NCI-H2107 treated with DMSO at 0.1 percent for 48 hours (cell line): ENCODE measurements at regions not wholly inside any gene's neighbourhood (a gene's known extent, or its start where the extent isn't known, plus 50 kb on each side); places are given as distances from the start of the nearest gene placed in this dataset.

Source experiments
- DNase-seq: peaks from one replicate; lab custom pipeline; 2025; ENCODE audit not compliant: unreplicated experiment; lab: John Stamatoyannopoulos, UW

DNA sequence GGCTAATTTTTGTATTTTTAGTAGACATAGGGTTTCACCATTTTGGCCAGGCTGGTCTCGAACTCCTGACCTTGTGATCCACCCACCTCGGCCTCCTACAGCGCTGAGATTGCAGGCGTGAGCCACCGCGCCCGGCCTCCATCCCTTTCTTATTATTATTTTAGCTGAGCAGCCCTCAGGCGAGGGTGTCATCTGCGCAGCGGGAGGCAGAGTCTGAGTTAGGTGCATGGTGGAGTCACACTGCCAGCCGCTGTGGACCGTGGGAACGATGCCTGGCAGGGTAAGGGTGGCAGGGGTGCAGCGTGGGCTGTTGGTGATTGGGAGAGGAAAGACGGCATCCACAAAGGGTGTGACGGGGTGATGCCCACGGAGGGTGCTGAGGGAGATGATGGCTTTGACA is 491.8 kb upstream of the FAT1 start:
- DNase-seq = no peak

DNA sequence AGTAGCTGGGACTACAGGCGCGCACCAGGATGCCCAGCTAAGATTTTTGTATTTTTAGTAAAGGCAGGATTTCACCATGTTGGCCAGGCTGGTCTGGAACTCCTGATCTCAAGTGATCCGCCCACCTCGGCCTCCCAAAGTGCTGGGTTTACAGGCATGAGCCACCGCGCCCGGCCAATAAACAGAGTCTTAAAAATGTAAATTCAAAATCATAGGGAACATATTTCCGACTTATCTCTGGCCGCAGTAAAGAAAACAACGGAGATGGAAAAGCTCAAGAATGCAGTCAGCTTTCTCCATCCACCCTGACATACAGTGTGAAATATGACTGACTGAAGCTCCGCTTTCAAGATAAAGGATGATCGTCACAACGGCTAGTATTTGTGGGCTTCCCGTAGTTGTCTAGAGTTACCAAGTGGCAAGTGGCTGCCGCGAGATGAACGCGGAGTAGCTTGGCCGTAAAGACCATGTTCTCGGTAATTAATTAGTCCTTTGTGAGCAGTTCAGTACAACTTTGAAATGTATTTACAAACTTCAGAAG is 495.1 kb upstream of the FAT1 start:
- DNase-seq = no peak

DNA sequence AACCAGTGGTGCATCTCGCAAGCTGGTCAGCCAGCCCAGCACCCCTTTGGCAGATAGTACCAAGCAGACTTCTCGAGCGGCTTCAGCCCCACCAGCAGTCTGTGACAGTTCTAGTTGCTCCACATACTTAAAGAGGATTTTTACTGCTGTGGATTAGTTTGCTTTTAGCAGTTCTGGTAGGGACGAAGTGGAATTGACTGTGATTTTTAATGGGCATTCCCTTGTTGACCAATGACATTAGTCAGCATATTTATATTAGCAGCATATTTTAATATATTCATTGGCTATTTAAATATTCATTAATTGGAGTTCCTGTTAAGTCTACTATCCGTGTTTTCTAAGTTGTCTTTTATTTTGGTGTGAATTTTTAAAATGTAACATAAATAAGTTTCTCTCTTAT is 500.9 kb upstream of the FAT1 start:
- no peak for DNase-seq

DNA sequence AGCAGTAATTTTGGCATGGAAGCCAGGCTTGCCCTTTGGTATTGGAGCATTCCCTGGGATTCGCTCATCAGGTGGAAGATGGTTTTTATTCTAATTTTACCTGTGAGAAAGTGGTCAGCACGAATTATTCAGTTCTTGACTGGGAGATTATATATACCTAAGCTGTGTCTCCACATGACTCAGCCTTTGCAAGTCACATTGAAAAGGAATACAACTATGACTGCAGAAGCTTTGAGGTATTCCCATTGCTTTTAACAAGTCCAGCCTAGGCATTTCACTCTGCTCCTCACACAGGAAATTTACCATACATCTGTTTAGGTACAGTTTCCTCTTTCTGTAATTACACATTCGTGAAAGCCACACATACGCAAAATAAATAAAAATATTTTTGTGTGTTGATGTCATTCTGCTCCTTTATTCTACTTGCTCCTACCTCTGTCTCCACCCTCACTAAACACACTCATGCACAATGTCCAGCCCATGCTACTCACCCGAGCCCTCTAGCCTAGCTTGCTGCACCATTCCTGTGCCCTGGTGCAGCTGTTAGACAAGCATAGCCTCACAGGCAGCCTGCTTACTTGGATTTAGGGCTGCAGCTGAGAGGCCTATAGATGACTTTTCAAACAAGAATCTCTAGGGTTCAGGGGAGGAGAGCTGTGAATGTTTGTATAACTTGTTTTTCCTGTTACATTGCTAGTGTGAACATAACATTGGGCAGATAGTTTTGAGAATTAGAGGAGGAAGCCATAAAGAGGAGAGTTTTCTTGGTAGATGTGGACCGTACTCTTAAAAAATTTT is 504.4 kb upstream of the FAT1 start:
- DNase-seq = no peak

DNA sequence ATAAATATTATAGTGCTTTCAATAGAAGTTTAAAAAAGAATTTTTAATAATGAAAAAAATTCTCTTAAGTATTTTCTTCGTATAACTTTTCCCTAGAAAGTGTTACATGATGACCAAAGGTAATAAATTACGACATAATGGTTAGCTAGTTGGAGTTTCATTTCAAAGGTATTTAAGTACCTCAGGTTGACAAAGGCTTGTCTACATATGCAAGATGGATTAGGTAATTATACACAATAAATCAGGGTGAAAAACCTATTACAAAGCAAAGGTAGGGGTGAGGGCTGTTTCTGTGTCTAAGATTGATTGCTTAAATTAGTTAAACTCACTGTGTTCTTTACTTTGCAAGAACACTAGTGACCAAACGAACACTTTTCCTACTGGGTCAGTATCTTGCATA is 508.5 kb upstream of the FAT1 start:
- DNase-seq = no peak

DNA sequence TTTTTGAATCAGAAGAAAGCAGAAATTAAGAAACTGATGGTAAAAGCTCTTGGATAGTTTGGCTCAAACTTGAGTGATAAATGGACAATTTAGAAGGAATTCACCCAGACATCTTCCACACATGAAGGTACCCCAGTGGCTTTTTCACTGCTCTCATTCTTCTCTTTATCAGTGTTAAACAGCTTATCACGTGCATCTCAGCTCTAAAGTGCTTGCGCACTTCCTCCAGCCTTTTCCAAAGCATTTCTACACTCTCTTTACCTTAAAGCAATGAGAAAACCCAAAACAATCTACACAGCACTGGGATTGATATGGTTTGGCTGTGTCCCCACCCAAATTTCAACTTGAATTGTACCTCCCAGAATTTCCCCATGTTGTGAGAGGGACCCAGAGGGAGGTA is 509.1 kb upstream of the FAT1 start:
- no peak for DNase-seq

DNA sequence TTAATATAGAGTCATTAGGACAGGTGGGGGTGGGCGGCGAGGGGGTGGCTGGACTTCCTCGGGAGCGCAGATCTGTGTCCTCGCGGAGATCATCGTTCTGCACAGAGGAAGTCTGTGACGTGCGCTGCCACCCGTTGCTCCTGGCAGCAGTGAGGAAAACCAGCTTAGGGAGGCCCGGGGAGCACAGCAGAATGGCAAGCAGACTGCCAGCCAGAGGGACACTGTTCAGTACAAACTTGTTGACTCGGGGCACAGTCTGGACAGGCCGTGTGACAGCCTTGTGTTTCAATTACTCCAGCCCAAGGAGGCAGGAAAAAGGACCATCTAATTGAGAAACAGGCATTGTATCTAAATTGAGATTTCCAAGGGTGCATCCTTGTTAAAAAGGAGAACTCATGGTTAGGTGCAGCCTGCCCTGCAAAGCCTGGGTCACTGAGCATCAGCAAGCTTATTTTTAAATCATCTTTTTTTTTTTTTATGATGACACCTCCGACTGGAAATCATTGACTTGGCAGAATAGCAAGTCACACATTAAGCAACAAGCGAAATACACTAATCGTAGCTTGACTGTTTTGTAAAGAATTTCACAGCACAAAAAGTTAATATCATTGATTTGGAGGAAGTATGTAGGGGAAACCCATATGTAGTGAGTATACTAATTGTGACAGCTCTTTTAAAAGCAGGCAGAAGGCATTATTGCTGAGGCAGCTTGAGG is 512.0 kb upstream of the FAT1 start:
- DNase-seq = no peak

DNA sequence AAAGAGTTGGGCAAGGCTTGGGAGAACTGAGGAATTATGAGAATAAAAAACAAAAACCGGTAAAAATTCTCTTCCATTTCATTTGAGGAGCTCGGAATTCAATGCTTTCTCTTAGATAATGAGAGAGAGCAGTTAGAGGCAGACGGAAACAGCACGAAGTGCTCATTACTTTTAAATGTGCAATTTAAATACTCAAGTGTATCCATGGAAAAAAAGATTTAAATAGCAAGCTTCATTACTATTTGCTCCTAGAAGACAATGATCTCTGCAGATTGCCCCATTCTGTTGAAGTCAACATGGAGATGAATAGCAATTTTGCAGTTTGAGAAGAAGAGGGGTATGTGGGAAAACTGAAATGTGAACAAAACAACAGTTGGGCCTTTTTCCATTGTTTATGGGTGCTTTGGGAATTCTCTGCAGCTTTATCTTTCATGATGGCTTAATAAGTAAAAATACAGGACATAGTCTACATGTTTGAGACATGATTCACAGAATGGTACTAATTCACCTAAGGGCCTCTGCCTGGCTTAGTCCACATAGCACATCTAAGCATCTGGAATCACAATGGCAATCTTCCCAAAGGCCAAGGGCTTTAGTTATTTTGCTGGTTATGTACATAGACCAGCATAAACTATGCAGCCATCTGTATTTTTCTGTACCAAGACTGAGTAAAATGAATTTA is 512.7 kb upstream of the FAT1 start:
- DNase-seq = no peak

DNA sequence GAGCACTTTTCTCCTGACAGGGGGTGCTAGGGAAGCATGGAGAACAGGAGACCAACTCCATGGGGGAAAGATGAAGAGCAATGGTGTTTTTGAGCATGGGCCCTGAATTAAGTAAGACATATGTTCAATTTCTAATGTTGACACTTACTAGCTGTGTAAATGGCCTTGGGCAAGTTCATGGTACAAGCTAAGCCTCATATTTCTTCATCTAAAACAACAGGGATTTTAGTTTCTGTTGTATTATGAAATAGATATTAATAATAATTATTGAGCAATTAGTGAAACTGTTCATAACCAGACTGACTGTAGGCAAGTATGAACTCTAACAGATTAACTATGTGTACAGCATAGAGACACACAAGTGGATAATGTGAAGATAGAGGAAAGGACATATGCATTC is 515.0 kb upstream of the FAT1 start:
- no peak for DNase-seq

DNA sequence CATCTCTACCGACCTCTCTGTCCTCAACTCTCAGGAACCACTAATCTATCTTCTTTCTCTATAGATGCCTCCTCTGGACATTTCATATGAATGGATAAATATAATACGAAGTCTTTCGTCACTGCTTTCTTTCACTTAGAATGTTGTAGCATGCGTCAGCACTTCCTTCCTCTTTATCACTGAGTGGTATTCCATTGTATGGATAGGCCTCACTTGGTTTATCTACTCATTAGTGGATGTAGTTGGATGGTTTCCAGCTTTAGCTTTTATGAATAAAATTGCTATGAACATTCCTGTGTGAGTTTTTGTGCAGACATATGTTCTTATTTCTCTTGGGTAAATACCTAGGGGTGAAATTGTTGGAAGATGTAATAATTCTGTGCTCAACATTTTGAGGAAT is 528.2 kb upstream of the FAT1 start:
- DNase-seq = no peak

DNA sequence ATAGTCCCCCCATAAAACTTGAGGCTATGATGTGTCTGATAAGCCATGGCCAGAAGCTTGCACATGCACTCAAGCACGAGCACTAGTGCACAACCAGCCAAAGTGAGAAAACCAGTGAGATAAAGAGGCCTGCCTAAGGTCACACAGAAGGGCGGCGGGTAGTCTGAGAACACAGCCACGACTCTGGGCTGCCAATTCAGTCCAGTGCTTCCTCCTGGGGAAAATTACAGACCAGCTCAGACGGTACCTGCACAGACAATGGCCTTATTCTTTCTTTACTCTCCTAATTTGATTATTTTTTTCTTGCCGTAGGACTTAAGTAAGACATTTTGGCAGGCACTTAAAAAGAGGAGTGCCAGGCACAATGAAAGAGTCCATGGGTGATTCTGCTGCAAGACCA is 533.2 kb upstream of the FAT1 start:
- no peak for DNase-seq

DNA sequence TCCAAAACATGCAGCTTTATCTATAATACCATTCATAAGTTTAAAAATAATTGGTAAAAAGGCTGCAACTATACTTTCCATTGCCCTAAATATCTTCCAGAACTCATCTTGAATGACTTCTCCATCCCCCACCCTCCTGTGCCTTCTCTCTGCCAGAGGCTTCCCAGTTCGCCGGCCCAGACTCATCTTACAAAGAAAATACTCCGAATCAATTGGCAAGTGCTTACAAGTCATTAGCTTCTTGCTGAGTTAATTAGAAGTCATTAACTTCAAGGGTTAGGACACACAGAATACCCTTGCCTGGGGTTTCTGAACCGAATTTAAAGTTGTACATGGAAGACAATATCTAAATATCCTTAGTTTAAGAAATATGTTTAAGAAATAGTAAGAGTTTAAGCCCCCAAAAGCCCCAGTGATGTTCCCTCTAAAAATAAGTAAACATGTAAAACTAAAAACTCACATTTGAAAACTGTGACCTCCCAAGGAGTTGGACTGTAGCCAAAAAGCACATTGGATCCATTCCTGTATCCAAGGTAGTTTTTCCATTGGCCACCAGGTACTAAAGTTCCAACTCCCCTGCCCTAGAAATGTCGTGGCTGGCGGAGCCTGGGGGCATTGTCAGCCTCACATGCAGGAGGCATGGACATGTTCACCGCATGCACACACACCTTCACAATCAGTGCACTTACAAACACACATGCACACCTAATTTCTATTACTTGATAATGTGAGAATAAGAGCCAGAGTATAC is 535.2 kb upstream of the FAT1 start:
- no peak for DNase-seq

DNA sequence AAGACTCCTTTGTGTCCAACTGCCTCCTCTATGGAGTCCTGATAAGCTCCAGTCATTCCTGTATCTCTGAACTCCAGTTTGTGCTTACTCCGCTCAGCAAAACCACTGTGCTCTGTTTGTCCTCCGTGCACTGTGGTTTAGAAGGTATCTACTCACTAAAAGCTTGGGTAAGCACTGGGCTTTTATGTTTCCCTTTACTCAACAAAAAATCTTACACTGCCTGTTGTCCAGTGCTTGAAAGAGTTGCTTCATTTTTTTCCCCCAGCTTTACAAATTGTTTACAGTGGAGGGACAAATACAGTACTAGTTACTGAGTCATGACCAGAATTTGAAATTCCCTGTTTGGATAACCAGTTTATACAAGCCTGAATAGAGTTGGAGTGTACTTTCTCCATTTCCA is 545.3 kb upstream of the FAT1 start:
- no peak for DNase-seq

DNA sequence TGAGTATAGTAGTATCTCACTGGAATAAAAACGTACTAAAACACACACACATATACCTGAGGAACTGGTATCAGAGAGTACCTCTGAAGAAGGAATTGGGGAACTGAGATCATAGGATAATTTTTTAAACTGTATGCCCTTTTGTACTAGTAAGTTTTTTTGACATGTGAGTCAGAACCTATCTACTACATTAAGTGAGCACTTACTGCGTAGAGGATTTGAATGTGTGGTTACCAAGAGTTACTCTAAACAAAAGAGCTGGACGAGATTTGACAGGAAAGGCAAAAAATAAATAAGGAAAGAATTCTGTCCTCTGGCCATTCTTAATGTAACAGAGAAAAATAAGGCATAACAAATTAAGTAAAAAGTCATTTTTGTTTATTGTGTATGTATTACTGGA is 546.5 kb upstream of the FAT1 start:
- DNase-seq = no peak

DNA sequence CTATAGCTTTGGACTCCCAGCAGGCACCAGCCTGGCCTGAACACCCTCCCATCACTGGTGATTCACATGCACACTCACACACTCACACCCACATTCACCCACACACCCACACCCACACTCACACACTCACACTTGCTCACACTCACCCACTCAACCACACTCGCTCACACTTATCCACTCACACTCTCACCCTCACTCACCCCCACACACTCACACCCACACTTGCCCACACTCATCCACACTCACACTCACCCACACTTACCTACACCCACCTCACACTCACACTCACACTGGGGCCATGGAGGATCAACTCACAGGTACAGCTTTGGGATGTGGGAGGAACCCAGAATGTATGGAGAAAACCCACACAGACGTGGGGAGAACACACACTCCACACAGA is 548.2 kb upstream of the FAT1 start:
- DNase-seq = no peak

DNA sequence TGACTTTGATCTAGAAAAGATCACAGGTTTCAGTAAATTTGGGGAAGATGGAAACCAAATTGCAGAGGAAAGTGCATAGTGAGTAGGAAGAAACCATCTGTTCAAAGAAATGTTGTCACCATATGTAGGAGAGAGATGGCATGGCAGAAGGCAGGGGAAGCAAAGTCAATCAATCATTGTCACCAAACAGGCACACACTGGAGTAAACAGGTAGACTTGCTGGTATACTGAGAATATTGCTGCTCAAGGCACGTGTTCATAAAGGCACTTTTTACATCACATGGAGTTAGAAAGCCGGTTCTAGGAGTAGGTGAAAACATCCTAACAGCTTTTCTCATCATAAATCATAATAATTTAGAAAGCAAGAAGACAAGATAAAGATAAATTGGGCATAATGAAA is 550.5 kb upstream of the FAT1 start:
- no peak for DNase-seq

DNA sequence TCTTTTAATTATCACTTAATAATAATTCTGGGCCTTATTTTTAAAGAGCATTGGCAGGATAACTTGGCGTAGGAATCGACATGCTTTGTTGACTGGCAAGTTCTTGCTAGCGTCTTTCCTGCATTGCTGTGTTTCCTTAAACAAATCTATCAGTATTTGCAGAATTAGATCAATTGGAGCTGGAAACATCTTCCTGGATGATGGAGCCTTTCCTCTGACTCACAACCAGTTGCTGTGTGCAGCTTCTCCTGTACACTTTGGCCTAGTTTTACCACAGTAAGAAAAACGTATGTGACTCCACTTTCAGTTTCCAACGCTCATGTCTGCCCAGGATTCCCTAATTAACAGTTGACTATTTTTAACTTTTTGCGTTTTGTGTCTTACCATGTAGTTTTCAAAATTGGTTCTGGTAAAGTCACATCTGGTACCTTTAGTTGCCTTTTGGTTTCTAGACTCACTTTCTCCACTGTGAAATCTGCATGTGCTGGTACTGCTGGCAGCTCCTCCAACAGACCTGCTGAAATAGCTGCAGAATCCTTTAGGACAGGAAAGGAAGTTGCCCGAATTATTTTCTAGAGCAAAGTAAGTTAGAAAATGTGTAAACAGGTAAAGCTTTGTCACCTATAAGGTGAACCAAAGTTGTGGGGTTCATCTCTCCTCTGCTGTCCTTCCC is 553.2 kb upstream of the FAT1 start:
- DNase-seq = no peak

DNA sequence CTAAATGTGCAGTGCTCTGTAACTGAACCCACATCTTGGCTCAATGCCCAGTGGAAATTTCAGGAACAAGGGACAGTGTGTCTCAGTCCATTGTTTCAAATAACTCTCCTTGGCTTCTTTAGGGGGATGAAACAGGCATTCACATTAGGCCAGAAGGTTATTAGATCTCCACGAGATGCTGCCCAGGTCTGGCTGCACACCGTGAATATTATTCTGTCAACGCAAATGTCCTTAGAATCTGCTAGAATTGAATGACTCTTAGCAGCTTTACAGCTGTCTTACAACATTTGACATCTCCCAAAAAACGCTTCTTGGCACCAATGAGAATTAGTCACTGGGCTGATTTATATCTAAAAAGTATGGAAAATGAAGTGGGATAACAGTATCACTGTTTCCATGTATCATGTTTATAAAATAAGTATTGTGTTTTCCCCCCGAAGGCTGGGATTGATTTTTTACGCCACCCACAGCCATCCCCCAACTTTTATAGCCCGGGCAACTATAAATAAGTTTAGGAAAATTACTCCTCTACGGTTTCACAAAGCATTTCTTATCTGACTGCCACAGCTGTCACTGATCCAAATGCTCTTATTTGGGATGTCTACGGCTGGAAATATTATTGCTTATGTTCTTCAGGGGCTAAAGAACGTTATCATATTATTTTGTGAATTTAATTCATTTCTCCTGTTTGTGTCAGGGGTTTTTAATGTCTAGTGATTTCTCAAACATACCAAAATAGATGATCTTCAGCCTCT is 559.7 kb upstream of the FAT1 start:
- no peak for DNase-seq

DNA sequence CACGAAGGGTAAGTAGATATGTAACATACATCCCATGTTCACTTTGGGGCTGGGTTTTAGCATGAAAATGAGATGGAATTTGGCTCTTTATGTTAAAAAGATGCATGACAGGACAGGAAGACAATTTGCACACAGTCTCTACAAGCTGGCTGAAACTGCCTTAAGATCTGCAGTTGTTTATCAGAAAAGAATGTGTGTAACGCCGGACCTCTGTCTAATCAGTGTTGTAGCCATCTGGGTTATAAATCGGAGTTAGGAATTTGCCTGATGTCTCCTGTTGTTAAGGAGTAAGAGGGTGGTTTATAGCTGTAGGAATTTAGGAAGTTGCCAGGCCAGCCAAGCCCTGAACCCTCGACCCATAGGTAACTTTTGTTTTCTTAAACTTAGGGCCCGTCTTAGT is 562.9 kb upstream of the FAT1 start:
- DNase-seq = no peak

DNA sequence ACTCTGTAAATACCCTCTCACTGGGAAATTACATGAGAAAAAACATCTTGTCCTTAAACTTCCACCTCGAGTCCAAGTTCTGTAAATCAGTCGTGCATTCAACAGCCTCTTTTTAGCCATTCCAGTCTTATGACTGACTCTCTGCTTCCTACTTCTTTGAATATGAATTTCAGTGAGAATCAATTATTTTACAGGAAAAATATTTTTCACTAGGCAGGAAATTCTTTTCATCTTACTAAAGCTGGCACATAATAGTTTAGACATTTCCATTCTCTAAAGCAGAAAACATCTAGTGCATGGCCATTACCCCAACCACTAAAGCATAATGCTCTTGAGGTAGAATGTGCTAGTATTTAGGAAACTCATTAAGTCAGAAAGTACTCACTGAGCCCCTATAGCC is 565.7 kb upstream of the FAT1 start:
- no peak for DNase-seq
